GM12878 (cell line): ENCODE measurements at regions not wholly inside any gene's neighbourhood (a gene's known extent, or its start where the extent isn't known, plus 50 kb on each side); places are given as distances from the start of the nearest gene placed in this dataset.

Experiments
- BACH1 ChIP-seq: fragments of 450-650 bp; IDR thresholded peaks from 2 replicates; pipeline ENCODE4 v1.6.1; 2017; ENCODE audit warnings: mild to moderate bottlenecking, borderline replicate concordance
- EZH2 ChIP-seq: IDR thresholded peaks from 2 replicates; pipeline ENCODE4 v1.6.1; 2012; ENCODE audit warnings: low read depth, mild to moderate bottlenecking, control low read depth, inconsistent platforms, low read length, borderline replicate concordance; ENCODE audit not compliant: control insufficient read depth
- NFYB ChIP-seq: IDR thresholded peaks from 2 replicates; pipeline ENCODE4 v1.6.1; 2011; ENCODE audit warnings: low read depth, mild to moderate bottlenecking, low read length, improper control_type of control experiment, moderate library complexity; ENCODE audit not compliant: insufficient read depth

GRCh38 chr14:98950353-98950895 is 321.6 kb downstream of the BCL11B start:
- TF ChIP-seq NFYB (no peak), EZH2 (no peak), BACH1 (no peak)
